ENCODE measurements at regions not wholly inside any gene's neighbourhood (a gene's known extent, or its start where the extent isn't known, plus 50 kb on each side); places are given as distances from the start of the nearest gene placed in this dataset.

GRCh38 chr1:165134431-165134830 lies 222.1 kb downstream of the LMX1A start:
- TF ChIP-seq CTCF (conservative IDR thresholded peaks at IDR 0.05 in 1 of 2, IDR thresholded peaks at IDR 0.05 in 1 of 2; ENCODE audit: low read depth in 1 of 2, low read length in 2 of 2) (no peak), EZH2 (IDR thresholded peaks at IDR 0.05; ENCODE audit: low read length, missing control alignments) (no peak)
